LNCaP clone FGC (cell line): ENCODE measurements at regions not wholly inside any gene's neighbourhood (a gene's known extent, or its start where the extent isn't known, plus 50 kb on each side); places are given as distances from the start of the nearest gene placed in this dataset.

Experiments used
- DNase-seq: peaks from one replicate; pipeline ENCODE4 v3.0.0-alpha.2; 2011; ENCODE audit warnings: low read depth
- H3K4me3 ChIP-seq: 2 replicates; pipeline ENCODE4 v1.5.1; 2011; ENCODE audit warnings: mild to moderate bottlenecking, low read depth, low read length, control low read depth
- TF ChIP-seq, protein P1 (sequence below): IDR thresholded peaks from 2 replicates; pipeline ENCODE4 v1.5.1; 2012; ENCODE audit warnings: mild to moderate bottlenecking; ENCODE audit not compliant: control insufficient read depth, insufficient read depth; ENCODE audit errors: extremely low read depth

DNA sequence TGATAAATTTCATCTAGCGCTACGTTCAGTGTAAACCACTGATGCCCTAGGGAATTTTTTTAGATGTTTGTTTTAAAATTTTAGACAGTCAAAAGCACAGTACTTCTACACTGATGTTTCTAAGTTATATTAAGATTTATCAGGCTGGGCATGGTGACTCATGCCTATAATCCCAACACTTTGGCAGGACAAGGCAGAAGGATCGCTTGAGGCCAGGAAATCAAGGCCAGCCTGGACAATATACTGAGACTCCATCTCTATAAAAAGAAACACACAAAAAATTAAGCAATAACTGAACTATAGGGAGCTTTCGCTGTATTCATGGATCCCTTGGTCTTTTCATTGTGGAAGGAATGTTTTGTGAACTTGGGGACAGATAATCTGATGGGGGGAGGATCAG is 50.6 kb upstream of the MAPRE2 start:
- H3K4me3 ChIP-seq, result no peak overlapping the region
- no peak for DNase-seq
- TF ChIP-seq, protein P1, sequence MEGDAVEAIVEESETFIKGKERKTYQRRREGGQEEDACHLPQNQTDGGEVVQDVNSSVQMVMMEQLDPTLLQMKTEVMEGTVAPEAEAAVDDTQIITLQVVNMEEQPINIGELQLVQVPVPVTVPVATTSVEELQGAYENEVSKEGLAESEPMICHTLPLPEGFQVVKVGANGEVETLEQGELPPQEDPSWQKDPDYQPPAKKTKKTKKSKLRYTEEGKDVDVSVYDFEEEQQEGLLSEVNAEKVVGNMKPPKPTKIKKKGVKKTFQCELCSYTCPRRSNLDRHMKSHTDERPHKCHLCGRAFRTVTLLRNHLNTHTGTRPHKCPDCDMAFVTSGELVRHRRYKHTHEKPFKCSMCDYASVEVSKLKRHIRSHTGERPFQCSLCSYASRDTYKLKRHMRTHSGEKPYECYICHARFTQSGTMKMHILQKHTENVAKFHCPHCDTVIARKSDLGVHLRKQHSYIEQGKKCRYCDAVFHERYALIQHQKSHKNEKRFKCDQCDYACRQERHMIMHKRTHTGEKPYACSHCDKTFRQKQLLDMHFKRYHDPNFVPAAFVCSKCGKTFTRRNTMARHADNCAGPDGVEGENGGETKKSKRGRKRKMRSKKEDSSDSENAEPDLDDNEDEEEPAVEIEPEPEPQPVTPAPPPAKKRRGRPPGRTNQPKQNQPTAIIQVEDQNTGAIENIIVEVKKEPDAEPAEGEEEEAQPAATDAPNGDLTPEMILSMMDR, result no peak

DNA sequence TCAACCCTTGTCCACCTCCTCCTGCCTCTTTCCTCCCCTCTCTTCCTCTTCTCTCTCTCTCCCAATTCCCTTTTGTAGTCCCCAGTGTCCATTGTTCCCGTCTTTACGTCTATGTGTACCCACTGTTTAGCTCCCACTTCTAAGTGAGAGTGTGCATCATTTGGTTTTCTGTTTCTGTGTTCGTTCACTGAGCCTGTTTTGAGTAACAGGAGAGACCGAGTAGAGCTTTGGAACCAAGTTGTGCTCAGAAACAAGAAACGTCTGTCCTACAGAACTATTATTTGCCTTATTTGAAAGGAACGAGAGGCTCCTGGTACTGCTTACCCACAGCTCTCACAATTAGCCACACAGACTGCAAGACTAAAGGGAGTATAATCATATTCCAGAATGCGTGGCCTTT is 50.1 kb upstream of the MAPRE2 start:
- H3K4me3 ChIP-seq, result no peak overlapping the region
- DNase-seq, result no peak
- TF ChIP-seq, protein P1, result no peak
